ENCODE measurements at regions not wholly inside any gene's neighbourhood (a gene's known extent, or its start where the extent isn't known, plus 50 kb on each side); places are given as distances from the start of the nearest gene placed in this dataset.

DNA sequence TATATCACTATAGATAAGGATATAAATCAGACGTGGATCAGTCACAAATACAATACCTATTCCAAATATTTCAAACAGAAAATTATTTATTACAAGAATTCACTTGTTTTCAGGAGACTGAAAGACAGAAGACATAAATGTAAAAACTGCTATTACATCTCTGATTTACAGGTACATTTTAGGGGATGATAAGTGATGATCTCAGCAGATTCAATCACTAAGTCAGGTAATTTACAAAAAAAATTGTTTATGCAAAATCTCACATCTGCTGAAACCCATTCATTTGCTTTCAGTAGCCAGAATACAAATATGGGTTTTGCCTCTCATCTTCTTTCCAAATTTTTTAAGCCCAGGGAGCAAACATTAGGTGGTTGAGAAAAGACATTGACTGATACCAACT lies 1648.4 kb upstream of the RAG2 start:
- Histone ChIP-seq H3K4me3 (ENCODE audit: low read depth, low read length) (no peak overlapping the region), H3K27me3 (ENCODE audit: control insufficient read depth, insufficient read depth, low read length) (no peaks in the 10 kb centered on the region), H3K27ac (ENCODE audit: low read depth, low read length) (no peak overlapping the region), H3K9me3 (ENCODE audit: control insufficient read depth, insufficient read depth, low read length) (peaks cover 11% of the 10 kb centered on the region)
- POLR2A ChIA-PET: no interaction called here
- TF ChIP-seq, protein P1, sequence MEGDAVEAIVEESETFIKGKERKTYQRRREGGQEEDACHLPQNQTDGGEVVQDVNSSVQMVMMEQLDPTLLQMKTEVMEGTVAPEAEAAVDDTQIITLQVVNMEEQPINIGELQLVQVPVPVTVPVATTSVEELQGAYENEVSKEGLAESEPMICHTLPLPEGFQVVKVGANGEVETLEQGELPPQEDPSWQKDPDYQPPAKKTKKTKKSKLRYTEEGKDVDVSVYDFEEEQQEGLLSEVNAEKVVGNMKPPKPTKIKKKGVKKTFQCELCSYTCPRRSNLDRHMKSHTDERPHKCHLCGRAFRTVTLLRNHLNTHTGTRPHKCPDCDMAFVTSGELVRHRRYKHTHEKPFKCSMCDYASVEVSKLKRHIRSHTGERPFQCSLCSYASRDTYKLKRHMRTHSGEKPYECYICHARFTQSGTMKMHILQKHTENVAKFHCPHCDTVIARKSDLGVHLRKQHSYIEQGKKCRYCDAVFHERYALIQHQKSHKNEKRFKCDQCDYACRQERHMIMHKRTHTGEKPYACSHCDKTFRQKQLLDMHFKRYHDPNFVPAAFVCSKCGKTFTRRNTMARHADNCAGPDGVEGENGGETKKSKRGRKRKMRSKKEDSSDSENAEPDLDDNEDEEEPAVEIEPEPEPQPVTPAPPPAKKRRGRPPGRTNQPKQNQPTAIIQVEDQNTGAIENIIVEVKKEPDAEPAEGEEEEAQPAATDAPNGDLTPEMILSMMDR (IDR thresholded peaks at IDR 0.05; ENCODE audit: low read depth, low read length): no peak
- CTCF ChIA-PET: no interaction called here
- DNase-seq (ENCODE audit: low read depth, low spot score): no peak

DNA sequence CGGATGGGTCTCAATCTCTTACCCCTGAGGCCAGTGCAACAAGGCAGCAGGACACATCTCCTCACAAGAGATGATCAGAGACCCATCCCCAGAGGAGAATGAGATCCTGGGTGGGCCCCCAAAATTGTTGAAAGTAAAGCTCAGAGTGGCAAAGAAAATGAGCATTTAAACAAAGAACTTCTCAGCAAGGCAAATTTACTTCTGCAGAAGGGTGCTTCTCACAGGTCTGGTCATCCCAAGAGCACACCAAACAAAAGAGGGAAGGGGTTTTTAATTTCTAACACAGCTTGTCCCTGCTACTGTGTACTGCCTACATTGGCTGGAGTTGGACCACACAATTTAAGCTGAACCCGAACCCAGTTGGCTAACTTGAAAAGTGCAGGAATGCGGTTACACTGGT lies 1628.6 kb upstream of the RAG2 start:
- TF ChIP-seq, protein P1 (IDR thresholded peaks at IDR 0.05; ENCODE audit: low read depth, low read length): no peak
- Histone ChIP-seq H3K27me3 (ENCODE audit: control insufficient read depth, insufficient read depth, low read length) (no peaks in the 10 kb centered on the region), H3K27ac (ENCODE audit: low read depth, low read length) (no peak overlapping the region), H3K9me3 (ENCODE audit: control insufficient read depth, insufficient read depth, low read length) (peaks cover 17% of the 10 kb centered on the region; the same call in 1 of the 2 replicates), H3K4me3 (ENCODE audit: low read depth, low read length) (no peak overlapping the region)
- ChIA-PET POLR2A (no interaction called here), CTCF (no interaction called here)
- no peak for DNase-seq (ENCODE audit: low read depth, low spot score)

DNA sequence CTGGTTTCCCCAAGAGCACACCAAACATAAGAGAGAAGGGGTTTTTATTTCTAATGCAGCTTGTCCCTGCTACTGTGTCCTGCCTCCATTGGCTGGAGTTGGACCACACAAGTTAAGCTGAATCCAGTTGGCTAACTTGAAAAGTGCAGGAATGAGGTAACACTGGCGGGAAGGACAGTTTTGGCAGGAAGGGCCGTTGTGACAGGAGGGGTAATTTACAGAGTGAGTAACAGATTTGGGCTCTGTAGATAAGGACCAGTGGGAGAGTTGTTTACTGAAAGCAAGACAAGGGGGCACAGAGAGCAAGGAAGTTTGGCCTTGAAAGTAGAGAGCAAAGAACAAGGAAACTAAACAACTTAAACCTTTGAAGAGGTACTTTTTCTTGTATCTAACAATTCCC lies 1623.3 kb upstream of the RAG2 start:
- CTCF ChIA-PET: no interaction called here
- peaks cover 10% of the 10 kb centered on the region; the same call in 1 of the 2 replicates for H3K9me3 ChIP-seq (ENCODE audit: control insufficient read depth, insufficient read depth, low read length)
- H3K4me3 ChIP-seq (ENCODE audit: low read depth, low read length): no peak overlapping the region
- POLR2A ChIA-PET: no interaction called here
- TF ChIP-seq, protein P1 (IDR thresholded peaks at IDR 0.05; ENCODE audit: low read depth, low read length): no peak
- no peak for DNase-seq (ENCODE audit: low read depth, low spot score)
- no peaks in the 10 kb centered on the region for H3K27me3 ChIP-seq (ENCODE audit: control insufficient read depth, insufficient read depth, low read length)
- no peak overlapping the region for H3K27ac ChIP-seq (ENCODE audit: low read depth, low read length)

DNA sequence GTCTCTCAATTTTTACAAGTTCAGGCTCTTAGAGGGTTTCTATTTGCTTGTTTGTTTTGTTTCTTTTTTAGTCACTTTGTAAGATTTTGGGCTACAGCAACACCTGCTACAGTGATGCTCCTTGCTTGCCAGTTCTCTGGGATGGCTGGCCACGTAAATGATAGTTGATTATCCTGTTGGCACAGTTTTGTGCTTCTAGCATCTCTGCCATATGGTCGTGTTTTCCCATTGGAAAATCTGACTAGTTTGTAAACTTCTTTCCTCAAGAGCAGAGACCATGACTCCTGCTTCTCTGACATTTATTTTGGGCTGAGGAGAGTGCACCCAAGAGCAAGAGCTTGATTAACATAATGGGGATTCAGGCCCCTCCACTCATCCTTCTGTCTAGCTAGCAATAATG lies 1621.6 kb upstream of the RAG2 start:
- Histone ChIP-seq H3K4me3 (ENCODE audit: low read depth, low read length) (no peak overlapping the region), H3K9me3 (ENCODE audit: control insufficient read depth, insufficient read depth, low read length) (peaks cover 4% of the 10 kb centered on the region; the same call in 1 of the 2 replicates), H3K27me3 (ENCODE audit: control insufficient read depth, insufficient read depth, low read length) (no peaks in the 10 kb centered on the region), H3K27ac (ENCODE audit: low read depth, low read length) (no peak overlapping the region)
- CTCF ChIA-PET: no interaction called here
- TF ChIP-seq, protein P1 (IDR thresholded peaks at IDR 0.05; ENCODE audit: low read depth, low read length): no peak
- POLR2A ChIA-PET: no interaction called here
- no peak for DNase-seq (ENCODE audit: low read depth, low spot score)

DNA sequence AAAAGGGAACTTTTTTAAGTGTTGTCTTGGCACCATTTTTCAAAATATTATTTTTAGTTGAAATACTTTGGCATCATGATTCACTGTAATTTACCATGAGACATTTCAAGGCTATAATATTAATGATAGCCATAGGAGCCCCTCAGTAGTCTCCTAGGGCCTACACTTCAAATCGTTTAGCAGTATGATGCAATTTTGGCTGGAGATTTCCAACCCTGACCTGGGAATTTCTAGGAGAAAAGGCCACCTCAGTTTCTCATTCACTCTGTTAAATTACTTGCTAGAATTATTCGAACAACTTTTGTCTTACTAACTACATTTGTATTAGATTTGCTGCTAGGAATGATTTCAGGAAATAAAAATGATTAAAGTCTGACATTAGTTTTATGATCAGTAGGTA lies 1610.9 kb upstream of the RAG2 start:
- POLR2A ChIA-PET: no interaction called here
- no peaks in the 10 kb centered on the region for H3K27me3 ChIP-seq (ENCODE audit: control insufficient read depth, insufficient read depth, low read length)
- no peak overlapping the region for H3K27ac ChIP-seq (ENCODE audit: low read depth, low read length)
- H3K9me3 ChIP-seq (ENCODE audit: control insufficient read depth, insufficient read depth, low read length): no peaks in the 10 kb centered on the region
- DNase-seq (ENCODE audit: low read depth, low spot score): no peak
- H3K4me3 ChIP-seq (ENCODE audit: low read depth, low read length): no peak overlapping the region
- TF ChIP-seq, protein P1 (IDR thresholded peaks at IDR 0.05; ENCODE audit: low read depth, low read length): no peak
- CTCF ChIA-PET: no interaction called here
